Esophagus squamous epithelium (tissue), 5 donors: ENCODE measurements at regions not wholly inside any gene's neighbourhood (a gene's known extent, or its start where the extent isn't known, plus 50 kb on each side); places are given as distances from the start of the nearest gene placed in this dataset.
"Not testable (repeated sequence)": the region's sequence is repeated elsewhere in the genome, so short reads cannot be mapped to it uniquely, and the experiment has no call there.

Experiments
- DNase-seq: peaks from one replicate; lab custom pipeline; 2025; lab: John Stamatoyannopoulos, UW
- H3K27ac ChIP-seq, 4 donors: fragments of 200-600 bp; sonication (generic); one replicate each; pipeline ENCODE4 v1.5.1; 2016 to 2019; ENCODE audit warnings: mild to moderate bottlenecking in 1 of 4
- H3K27me3 ChIP-seq, 4 donors: fragments of 200-600 bp; sonication (generic); 1 replicate in 3 of 4; 2 replicates in 1 of 4; pipeline versions ENCODE4 v1.5.1 to v1.6.0; 2017 to 2021; ENCODE audit warnings: antibody characterized with exemption in 1 of 4
- H3K36me3 ChIP-seq, 3 donors: fragments of 200-600 bp; sonication (generic); one replicate each; pipeline ENCODE4 v1.5.1; 2016 to 2019
- H3K4me1 ChIP-seq, 3 donors: fragments of 200-600 bp; sonication (generic); one replicate each; pipeline ENCODE4 v1.5.1; 2017 to 2019
- H3K4me3 ChIP-seq, 4 donors: fragments of 200-600 bp; sonication (generic); 1 replicate in 3 of 4; 2 replicates in 1 of 4; pipeline ENCODE4 v1.5.1; 2016 to 2019; ENCODE audit warnings: mild to moderate bottlenecking in 2 of 4, moderate library complexity in 1 of 4
- H3K9me3 ChIP-seq, 3 donors: fragments of 200-600 bp; sonication (generic); one replicate each; pipeline ENCODE4 v1.5.1; 2016 to 2019
- CTCF ChIP-seq, 6 experiments: fragments of 450-650 bp in 4 of 6; fragments of 200-600 bp in 2 of 6; sonication (generic) in 2 of 6; IDR thresholded peaks; one replicate each; pipeline ENCODE4 v1.5.1; 2016 to 2019; ENCODE audit warnings: antibody characterized with exemption in 6 of 6, mild to moderate bottlenecking in 4 of 6, moderate library complexity in 4 of 6
- POLR2A ChIP-seq, 4 donors: fragments of 450-650 bp; IDR thresholded peaks; one replicate each; pipeline ENCODE4 v1.6.1; 2017; ENCODE audit warnings: antibody characterized with exemption in 4 of 4, mild to moderate bottlenecking in 4 of 4, moderate library complexity in 3 of 4
- WGBS, 2 donors: methylation state at CpG; one replicate each; pipeline ENCODE4 v1.1.5; 2018; 5-methylcytosine and 5-hydroxymethylcytosine counted together
- intact Hi-C: fragments of 100-400 bp; cut with DNase I; formaldehyde crosslinking; loops from one replicate; pipeline ENCODE4 v1.15.0; 2022
- donor health status: DM: yes; HTN: yes; CAD: no.

- no peak overlapping the region for H3K27ac ChIP-seq
- intact Hi-C loops: no loop called here
- H3K36me3 ChIP-seq: no peaks in the 10 kb centered on the region
- no peaks in the 10 kb centered on the region for H3K9me3 ChIP-seq
- DNase-seq: no peak
- 66 to 86% methylated on average over 10 to 11 of the region's 12 CpGs for WGBS, 2 donors
- H3K4me1 ChIP-seq: no peaks in the 10 kb centered on the region
- H3K4me3 ChIP-seq: no peak overlapping the region
- no peak for TF ChIP-seq CTCF (IDR thresholded peaks at IDR 0.05)
- no peak for TF ChIP-seq POLR2A (IDR thresholded peaks at IDR 0.05)
- peaks cover 0 to 8% (median 0%) of the 10 kb centered on the region in 4 donors for H3K27me3 ChIP-seq
Measured at GRCh38 chr15:100770661-100771584, 108.7 kb upstream of the ALDH1A3 start.

- Histone ChIP-seq H3K27ac (no peak overlapping the region), H3K4me1 (no peaks in the 10 kb centered on the region), H3K36me3 (no peaks in the 10 kb centered on the region), H3K9me3 (no peaks in the 10 kb centered on the region), H3K4me3 (no peak overlapping the region), H3K27me3 (peaks cover 0 to 5% (median 0%) of the 10 kb centered on the region in 4 donors)
- intact Hi-C loops: no loop called here
- no peak for DNase-seq
- WGBS, 2 donors: 67 to 70% methylated on average over 3 to 4 of the region's 4 CpGs
- no peak for TF ChIP-seq CTCF (IDR thresholded peaks at IDR 0.05)
- TF ChIP-seq POLR2A (IDR thresholded peaks at IDR 0.05): no peak
Measured at GRCh38 chr15:100771746-100772145, 107.9 kb upstream of the ALDH1A3 start.

GRCh38 chr15:100772478-100772877, 107.2 kb upstream of the ALDH1A3 start:
- no peak for DNase-seq
- Histone ChIP-seq H3K9me3 (no peaks in the 10 kb centered on the region), H3K4me3 (no peak overlapping the region), H3K4me1 (no peaks in the 10 kb centered on the region), H3K27me3 (no peaks in the 10 kb centered on the region), H3K27ac (no peak overlapping the region), H3K36me3 (no peaks in the 10 kb centered on the region)
- TF ChIP-seq CTCF (IDR thresholded peaks at IDR 0.05) (no peak), POLR2A (IDR thresholded peaks at IDR 0.05) (no peak)
- intact Hi-C loops: no loop called here
- 90 to 94% methylated on average over 2 to 6 of the region's 6 CpGs for WGBS, 2 donors

- Histone ChIP-seq H3K4me1 (no peaks in the 10 kb centered on the region), H3K27me3 (no peaks in the 10 kb centered on the region), H3K4me3 (no peak overlapping the region), H3K9me3 (no peaks in the 10 kb centered on the region), H3K27ac (no peak overlapping the region), H3K36me3 (no peaks in the 10 kb centered on the region)
- no peak for DNase-seq
- intact Hi-C loops: no loop called here
- 91 to 93% methylated on average over 9 of the region's 9 CpGs for WGBS, 2 donors
- TF ChIP-seq CTCF (IDR thresholded peaks at IDR 0.05) (no peak), POLR2A (IDR thresholded peaks at IDR 0.05) (no peak)
Measured at GRCh38 chr15:100772892-100773520, 106.6 kb upstream of the ALDH1A3 start.

GRCh38 chr15:100774044-100774443, 105.6 kb upstream of the ALDH1A3 start:
- H3K4me3 ChIP-seq, H3K27ac ChIP-seq, H3K4me1 ChIP-seq, intact Hi-C loops, DNase-seq, H3K36me3 ChIP-seq, H3K27me3 ChIP-seq, H3K9me3 ChIP-seq: not testable (repeated sequence)
- no CpG with 5 or more reads among the region's 28 CpGs for WGBS, 2 donors
